ENCODE measurements at regions not wholly inside any gene's neighbourhood (a gene's known extent, or its start where the extent isn't known, plus 50 kb on each side); places are given as distances from the start of the nearest gene placed in this dataset.

- no peak for TF ChIP-seq POLR2A (IDR thresholded peaks at IDR 0.05; ENCODE audit: low read depth, low read length)
- no peak for TF ChIP-seq ATF2 (IDR thresholded peaks at IDR 0.05; ENCODE audit: low read length)
- no peak for TF ChIP-seq SMC3 (IDR thresholded peaks at IDR 0.05; ENCODE audit: borderline replicate concordance, low read length)
- no peak for TF ChIP-seq NFYB (IDR thresholded peaks at IDR 0.05; ENCODE audit: insufficient read depth, low read depth, low read length)
- no peak for TF ChIP-seq ZNF687 (IDR thresholded peaks at IDR 0.05)
- TF ChIP-seq ZZZ3 (IDR thresholded peaks at IDR 0.05; ENCODE audit: control insufficient read depth, insufficient read length, low read depth): no peak
Measured at GRCh38 chr5:74468421-74468820, 172.1 kb downstream of the ENC1 start.
